ENCODE measurements at regions not wholly inside any gene's neighbourhood (a gene's known extent, or its start where the extent isn't known, plus 50 kb on each side); places are given as distances from the start of the nearest gene placed in this dataset.
"Not testable (repeated sequence)": the region's sequence is repeated elsewhere in the genome, so short reads cannot be mapped to it uniquely, and the experiment has no call there.

GRCh38 chr3:178209116-178209515 lies 327.1 kb upstream of the KCNMB2 start:
- not testable (repeated sequence) for TF ChIP-seq CTCF (conservative IDR thresholded peaks at IDR 0.05 in 1 of 2, IDR thresholded peaks at IDR 0.05 in 1 of 2; ENCODE audit: extremely low read depth in 1 of 2, insufficient read depth in 1 of 2, low read depth in 1 of 2, low read length in 2 of 2); EZH2 (IDR thresholded peaks at IDR 0.05; ENCODE audit: borderline replicate concordance, low read length)

Data from mammary epithelial cell (primary cell).